Fibroblast of peridontal ligament (primary cell): ENCODE measurements at regions not wholly inside any gene's neighbourhood (a gene's known extent, or its start where the extent isn't known, plus 50 kb on each side); places are given as distances from the start of the nearest gene placed in this dataset.

Experiments used
- DNase-seq: peaks from one replicate; pipeline ENCODE4 v3.0.0-alpha.2; 2010; ENCODE audit errors: extremely low read depth

GRCh38 chr17:71899317-71899716, 221.5 kb upstream of the SOX9 start:
- no peak for DNase-seq

- DNase-seq = peak; percentile 14
Observed at GRCh38 chr17:71900621-71901229, 220.1 kb upstream of the SOX9 start.

GRCh38 chr17:71902894-71903506, 217.8 kb upstream of the SOX9 start:
- DNase-seq = peak; percentile 42

- no peak for DNase-seq
Observed at GRCh38 chr17:71905376-71906031, 215.3 kb upstream of the SOX9 start.

GRCh38 chr17:71909155-71909554, 211.7 kb upstream of the SOX9 start:
- no peak for DNase-seq

- DNase-seq = no peak
Observed at GRCh38 chr17:71910002-71910401, 210.8 kb upstream of the SOX9 start.

- no peak for DNase-seq
Observed at GRCh38 chr17:71914042-71914441, 206.8 kb upstream of the SOX9 start.

GRCh38 chr17:71914812-71915211, 206.0 kb upstream of the SOX9 start:
- DNase-seq = no peak

- DNase-seq = no peak
Observed at GRCh38 chr17:71917715-71918114, 203.1 kb upstream of the SOX9 start.

- peak; percentile 75 for DNase-seq
Observed at GRCh38 chr17:71919186-71919585, 201.6 kb upstream of the SOX9 start.

GRCh38 chr17:71919896-71920295, 200.9 kb upstream of the SOX9 start:
- no peak for DNase-seq

GRCh38 chr17:71921796-71922195, 199.0 kb upstream of the SOX9 start:
- DNase-seq = no peak

GRCh38 chr17:71922439-71922838, 198.4 kb upstream of the SOX9 start:
- DNase-seq = no peak

GRCh38 chr17:71926746-71927398, 193.9 kb upstream of the SOX9 start:
- no peak for DNase-seq

- peak; percentile 10 for DNase-seq
Observed at GRCh38 chr17:71933306-71933705, 187.5 kb upstream of the SOX9 start.

GRCh38 chr17:71934520-71934919, 186.3 kb upstream of the SOX9 start:
- DNase-seq = no peak

GRCh38 chr17:71935341-71935740, 185.5 kb upstream of the SOX9 start:
- DNase-seq = no peak

- DNase-seq = no peak
Observed at GRCh38 chr17:71936977-71937376, 183.8 kb upstream of the SOX9 start.

- peak; percentile 43 for DNase-seq
Observed at GRCh38 chr17:71937914-71938313, 182.9 kb upstream of the SOX9 start.

GRCh38 chr17:71938340-71939010, 182.3 kb upstream of the SOX9 start:
- no peak for DNase-seq

- no peak for DNase-seq
Observed at GRCh38 chr17:71941920-71942319, 178.9 kb upstream of the SOX9 start.

GRCh38 chr17:71942626-71943025, 178.2 kb upstream of the SOX9 start:
- no peak for DNase-seq
